Upper lobe of left lung (tissue), 4 donors: ENCODE measurements at regions not wholly inside any gene's neighbourhood (a gene's known extent, or its start where the extent isn't known, plus 50 kb on each side); places are given as distances from the start of the nearest gene placed in this dataset.

Experiments
- POLR2A ChIP-seq, 4 donors: fragments of 450-650 bp; IDR thresholded peaks; one replicate each; pipeline ENCODE4 v1.5.1; 2016 to 2017; ENCODE audit warnings: antibody characterized with exemption in 4 of 4, mild to moderate bottlenecking in 2 of 4
- TF ChIP-seq, protein P1 (sequence below), 6 experiments: fragments of 450-650 bp in 4 of 6; fragments of 200-600 bp in 2 of 6; sonication (generic) in 2 of 6; IDR thresholded peaks; one replicate each; pipeline ENCODE4 v1.5.1; 2016 to 2019; ENCODE audit warnings: antibody characterized with exemption in 6 of 6

GRCh38 chr6:53428886-53429285 is 80.1 kb upstream of the ELOVL5 start:
- TF ChIP-seq, protein P1, sequence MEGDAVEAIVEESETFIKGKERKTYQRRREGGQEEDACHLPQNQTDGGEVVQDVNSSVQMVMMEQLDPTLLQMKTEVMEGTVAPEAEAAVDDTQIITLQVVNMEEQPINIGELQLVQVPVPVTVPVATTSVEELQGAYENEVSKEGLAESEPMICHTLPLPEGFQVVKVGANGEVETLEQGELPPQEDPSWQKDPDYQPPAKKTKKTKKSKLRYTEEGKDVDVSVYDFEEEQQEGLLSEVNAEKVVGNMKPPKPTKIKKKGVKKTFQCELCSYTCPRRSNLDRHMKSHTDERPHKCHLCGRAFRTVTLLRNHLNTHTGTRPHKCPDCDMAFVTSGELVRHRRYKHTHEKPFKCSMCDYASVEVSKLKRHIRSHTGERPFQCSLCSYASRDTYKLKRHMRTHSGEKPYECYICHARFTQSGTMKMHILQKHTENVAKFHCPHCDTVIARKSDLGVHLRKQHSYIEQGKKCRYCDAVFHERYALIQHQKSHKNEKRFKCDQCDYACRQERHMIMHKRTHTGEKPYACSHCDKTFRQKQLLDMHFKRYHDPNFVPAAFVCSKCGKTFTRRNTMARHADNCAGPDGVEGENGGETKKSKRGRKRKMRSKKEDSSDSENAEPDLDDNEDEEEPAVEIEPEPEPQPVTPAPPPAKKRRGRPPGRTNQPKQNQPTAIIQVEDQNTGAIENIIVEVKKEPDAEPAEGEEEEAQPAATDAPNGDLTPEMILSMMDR (IDR thresholded peaks at IDR 0.05) = no peak
- no peak for TF ChIP-seq POLR2A (IDR thresholded peaks at IDR 0.05)
